OCI-LY1 (cell line): ENCODE measurements at regions not wholly inside any gene's neighbourhood (a gene's known extent, or its start where the extent isn't known, plus 50 kb on each side); places are given as distances from the start of the nearest gene placed in this dataset.
"Not testable (repeated sequence)": the region's sequence is repeated elsewhere in the genome, so short reads cannot be mapped to it uniquely, and the experiment has no call there.

Experiments used
- H2AFZ ChIP-seq: fragments of 200-600 bp; sonication (generic), shearing (Covaris generic); 2 replicates; pipeline ENCODE4 v1.6.0; 2014; ENCODE audit warnings: antibody characterized with exemption, mild to moderate bottlenecking, low read length
- H3F3A ChIP-seq: fragments of 200-600 bp; sonication (generic), shearing (Covaris generic); 2 replicates; pipeline ENCODE4 v1.6.0; 2014; ENCODE audit warnings: mild to moderate bottlenecking, antibody characterized with exemption, low read length, moderate library complexity; ENCODE audit not compliant: insufficient read depth
- H3K27ac ChIP-seq: fragments of 200-600 bp; sonication (generic); 2 replicates; pipeline ENCODE4 v1.5.1; 2014; ENCODE audit warnings: low read length, mixed run types, mild to moderate bottlenecking, low read depth; ENCODE audit not compliant: poor library complexity, severe bottlenecking
- H3K27me3 ChIP-seq: fragments of 200-600 bp; sonication (generic); 2 replicates; pipeline ENCODE4 v1.6.0; 2014; ENCODE audit warnings: antibody characterized with exemption, mild to moderate bottlenecking, low read length, moderate library complexity; ENCODE audit not compliant: insufficient read depth
- H3K36me3 ChIP-seq: fragments of 200-600 bp; sonication (generic); 2 replicates; pipeline ENCODE4 v1.6.1; 2014; ENCODE audit warnings: mild to moderate bottlenecking, antibody characterized with exemption, low read length, moderate library complexity, mixed read lengths; ENCODE audit not compliant: insufficient read depth
- H3K4me1 ChIP-seq: fragments of 200-600 bp; sonication (generic); 2 replicates; pipeline ENCODE4 v1.5.1; 2014; ENCODE audit warnings: mild to moderate bottlenecking, low read length, moderate library complexity; ENCODE audit not compliant: insufficient read depth, severe bottlenecking
- H3K4me2 ChIP-seq: fragments of 200-600 bp; sonication (generic), shearing (Covaris generic); 2 replicates; pipeline ENCODE4 v1.6.1; 2014; ENCODE audit warnings: low read length
- H3K4me3 ChIP-seq: fragments of 200-600 bp; sonication (generic); 2 replicates; pipeline ENCODE4 v1.5.1; 2014; ENCODE audit warnings: low read length, low read depth, mild to moderate bottlenecking, mixed read lengths; ENCODE audit not compliant: poor library complexity, severe bottlenecking
- H3K79me2 ChIP-seq: fragments of 200-600 bp; shearing (Covaris generic); 2 replicates; pipeline ENCODE4 v1.6.1; 2016; ENCODE audit warnings: mixed run types, low read length, mixed read lengths; ENCODE audit not compliant: insufficient read depth
- H3K9ac ChIP-seq: fragments of 200-600 bp; sonication (generic), shearing (Covaris generic); 2 replicates; pipeline ENCODE4 v1.6.1; 2014; ENCODE audit warnings: mild to moderate bottlenecking, low read length, mixed read lengths
- H3K9me2 ChIP-seq: fragments of 200-600 bp; sonication (generic), shearing (Covaris generic); 2 replicates; pipeline ENCODE4 v1.6.1; 2014; ENCODE audit warnings: low read depth, mild to moderate bottlenecking, low read length, mixed read lengths
- H3K9me3 ChIP-seq: fragments of 200-600 bp; shearing (Covaris generic); 2 replicates; pipeline ENCODE4 v1.6.1; 2014; ENCODE audit warnings: low read length, mixed read lengths
- H4K20me1 ChIP-seq: fragments of 200-600 bp; sonication (generic), shearing (Covaris generic); 2 replicates; pipeline ENCODE4 v1.6.0; 2016; ENCODE audit warnings: mild to moderate bottlenecking, low read length; ENCODE audit not compliant: insufficient read depth
- EZH2 ChIP-seq: fragments of 200-600 bp; sonication (generic), shearing (Covaris generic); IDR thresholded peaks from 2 replicates; pipeline ENCODE4 v1.8.0; 2017; ENCODE audit warnings: borderline replicate concordance, mixed run types, mild to moderate bottlenecking, antibody characterized with exemption, low read length, moderate library complexity, mixed read lengths
- TF ChIP-seq, protein P1 (sequence below): fragments of 200-600 bp; sonication (generic), shearing (Covaris generic); IDR thresholded peaks from 2 replicates; pipeline ENCODE4 v1.5.1; 2017; ENCODE audit warnings: mild to moderate bottlenecking, antibody characterized with exemption, low read length, moderate library complexity, mixed read lengths

- no peaks in the 10 kb centered on the region for H3F3A ChIP-seq
- no peaks in the 10 kb centered on the region for H3K27me3 ChIP-seq
- no peaks in the 10 kb centered on the region for H4K20me1 ChIP-seq
- H3K79me2 ChIP-seq, result no peaks in the 10 kb centered on the region
- no peaks in the 10 kb centered on the region for H3K36me3 ChIP-seq
- no peak overlapping the region for H3K9ac ChIP-seq
- no peak overlapping the region for H2AFZ ChIP-seq
- H3K4me3 ChIP-seq, result no peak overlapping the region
- H3K4me1 ChIP-seq, result peaks cover 15% of the 10 kb centered on the region
- H3K9me3 ChIP-seq, result no peaks in the 10 kb centered on the region
- no peak overlapping the region for H3K27ac ChIP-seq
- H3K4me2 ChIP-seq, result no peak overlapping the region
- TF ChIP-seq, protein P1, sequence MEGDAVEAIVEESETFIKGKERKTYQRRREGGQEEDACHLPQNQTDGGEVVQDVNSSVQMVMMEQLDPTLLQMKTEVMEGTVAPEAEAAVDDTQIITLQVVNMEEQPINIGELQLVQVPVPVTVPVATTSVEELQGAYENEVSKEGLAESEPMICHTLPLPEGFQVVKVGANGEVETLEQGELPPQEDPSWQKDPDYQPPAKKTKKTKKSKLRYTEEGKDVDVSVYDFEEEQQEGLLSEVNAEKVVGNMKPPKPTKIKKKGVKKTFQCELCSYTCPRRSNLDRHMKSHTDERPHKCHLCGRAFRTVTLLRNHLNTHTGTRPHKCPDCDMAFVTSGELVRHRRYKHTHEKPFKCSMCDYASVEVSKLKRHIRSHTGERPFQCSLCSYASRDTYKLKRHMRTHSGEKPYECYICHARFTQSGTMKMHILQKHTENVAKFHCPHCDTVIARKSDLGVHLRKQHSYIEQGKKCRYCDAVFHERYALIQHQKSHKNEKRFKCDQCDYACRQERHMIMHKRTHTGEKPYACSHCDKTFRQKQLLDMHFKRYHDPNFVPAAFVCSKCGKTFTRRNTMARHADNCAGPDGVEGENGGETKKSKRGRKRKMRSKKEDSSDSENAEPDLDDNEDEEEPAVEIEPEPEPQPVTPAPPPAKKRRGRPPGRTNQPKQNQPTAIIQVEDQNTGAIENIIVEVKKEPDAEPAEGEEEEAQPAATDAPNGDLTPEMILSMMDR, result no peak
- TF ChIP-seq EZH2, result no peak
- H3K9me2 ChIP-seq, result no peaks in the 10 kb centered on the region
Observed at GRCh38 chr18:62647179-62647578, 68.2 kb upstream of the PHLPP1 start.

DNA sequence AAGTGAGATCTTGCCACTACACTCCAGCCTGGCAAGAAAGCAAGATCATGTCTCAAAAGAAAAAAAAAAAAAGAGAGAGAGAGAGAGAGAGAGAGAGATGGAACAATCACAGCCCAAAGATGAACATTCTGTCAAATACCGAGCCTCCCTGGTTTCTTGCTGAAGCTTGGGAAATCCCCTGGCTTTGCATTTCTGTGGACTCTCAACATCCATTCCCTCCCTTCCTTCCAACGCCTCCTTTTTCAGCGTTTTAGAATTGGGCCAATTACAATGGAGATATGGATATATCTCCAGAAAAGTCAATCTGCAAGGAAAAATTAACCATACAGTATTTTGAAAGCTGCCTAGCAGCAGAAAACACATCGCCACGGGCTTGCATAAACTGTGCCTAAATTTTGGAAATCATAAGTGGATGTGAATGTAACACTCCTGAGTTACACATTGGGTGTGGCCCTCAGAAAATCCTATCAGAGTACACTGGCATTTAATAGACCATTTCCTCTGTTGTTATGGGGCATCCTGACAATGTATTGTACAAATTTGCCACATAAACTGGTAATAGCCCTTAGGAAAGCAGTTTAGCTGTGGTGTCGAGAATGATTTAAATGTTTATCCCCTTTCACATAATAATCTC, 67.2 kb upstream of the PHLPP1 start:
- no peak overlapping the region for H3K9ac ChIP-seq
- no peaks in the 10 kb centered on the region for H3F3A ChIP-seq
- H4K20me1 ChIP-seq, result no peaks in the 10 kb centered on the region
- TF ChIP-seq EZH2, result no peak
- TF ChIP-seq, protein P1, result no peak
- peaks cover 18% of the 10 kb centered on the region for H3K4me1 ChIP-seq
- H3K36me3 ChIP-seq, result no peaks in the 10 kb centered on the region
- no peaks in the 10 kb centered on the region for H3K27me3 ChIP-seq
- H3K4me2 ChIP-seq, result no peak overlapping the region
- H3K27ac ChIP-seq, result no peak overlapping the region
- H3K9me2 ChIP-seq, result no peaks in the 10 kb centered on the region
- no peak overlapping the region for H2AFZ ChIP-seq
- no peaks in the 10 kb centered on the region for H3K9me3 ChIP-seq
- no peaks in the 10 kb centered on the region for H3K79me2 ChIP-seq
- H3K4me3 ChIP-seq, result no peak overlapping the region

DNA sequence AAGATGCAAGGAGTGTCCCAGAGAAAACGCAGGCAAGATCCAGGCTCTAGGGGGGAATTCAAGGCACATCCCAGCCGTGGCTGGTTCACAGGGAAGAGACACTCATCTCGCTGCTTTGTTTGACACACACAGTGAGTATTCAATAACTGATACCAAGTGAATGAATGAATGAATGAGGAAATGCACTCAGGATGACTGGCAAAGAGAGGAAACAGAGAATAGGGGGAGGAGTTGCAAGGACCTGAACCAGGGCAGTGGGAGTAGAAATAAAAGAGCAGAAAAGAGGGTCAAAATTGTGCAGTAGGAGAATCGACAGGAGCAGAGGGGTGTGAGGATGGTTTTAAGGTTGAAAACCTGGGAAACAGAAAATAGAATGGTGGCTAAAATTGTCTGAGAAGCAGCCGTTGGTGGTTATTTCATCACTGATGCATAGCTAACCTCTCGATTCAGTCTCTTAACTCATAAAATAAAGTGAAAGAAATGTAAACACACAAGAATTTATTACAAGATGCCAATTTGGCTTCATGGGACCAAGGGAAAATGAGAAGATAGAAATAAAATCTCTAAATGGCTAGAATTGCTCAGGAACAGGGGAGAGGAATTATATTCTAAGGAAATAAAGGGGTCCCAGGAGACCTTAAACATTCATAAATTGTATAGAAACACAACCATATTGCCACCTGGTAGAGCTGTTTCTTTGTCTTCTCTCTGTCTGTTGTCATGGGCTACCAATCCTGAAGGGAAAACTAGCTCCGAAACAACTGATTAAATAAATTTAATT, 63.9 kb upstream of the PHLPP1 start:
- Histone ChIP-seq H3K9me2 (no peaks in the 10 kb centered on the region), H3F3A (no peaks in the 10 kb centered on the region), H3K27ac (peak overlapping the region; percentile 71), H3K9ac (peak overlapping the region; percentile 33), H4K20me1 (no peaks in the 10 kb centered on the region), H3K4me3 (peak overlapping the region; percentile 26), H3K9me3 (no peaks in the 10 kb centered on the region), H3K27me3 (no peaks in the 10 kb centered on the region), H2AFZ (peak overlapping the region; percentile 7), H3K79me2 (no peaks in the 10 kb centered on the region), H3K4me1 (peaks cover 18% of the 10 kb centered on the region), H3K4me2 (peak overlapping the region; percentile 56), H3K36me3 (no peaks in the 10 kb centered on the region)
- TF ChIP-seq, protein P1, result no peak
- no peak for TF ChIP-seq EZH2

GRCh38 chr18:62652057-62652629, 63.2 kb upstream of the PHLPP1 start:
- Histone ChIP-seq H3K4me1 (peaks cover 18% of the 10 kb centered on the region), H3K4me3 (peak overlapping the region; percentile 26), H2AFZ (peak overlapping the region; percentile 7; the same call in 1 of the 2 replicates), H3K27ac (peak overlapping the region; percentile 71), H3K9ac (peak overlapping the region; percentile 33), H3K4me2 (peak overlapping the region; percentile 56)
- H3F3A ChIP-seq, H3K9me3 ChIP-seq, H4K20me1 ChIP-seq, H3K36me3 ChIP-seq, H3K9me2 ChIP-seq, H3K79me2 ChIP-seq, H3K27me3 ChIP-seq: not testable (repeated sequence)
